ENCODE measurements at regions not wholly inside any gene's neighbourhood (a gene's known extent, or its start where the extent isn't known, plus 50 kb on each side); places are given as distances from the start of the nearest gene placed in this dataset.

DNA sequence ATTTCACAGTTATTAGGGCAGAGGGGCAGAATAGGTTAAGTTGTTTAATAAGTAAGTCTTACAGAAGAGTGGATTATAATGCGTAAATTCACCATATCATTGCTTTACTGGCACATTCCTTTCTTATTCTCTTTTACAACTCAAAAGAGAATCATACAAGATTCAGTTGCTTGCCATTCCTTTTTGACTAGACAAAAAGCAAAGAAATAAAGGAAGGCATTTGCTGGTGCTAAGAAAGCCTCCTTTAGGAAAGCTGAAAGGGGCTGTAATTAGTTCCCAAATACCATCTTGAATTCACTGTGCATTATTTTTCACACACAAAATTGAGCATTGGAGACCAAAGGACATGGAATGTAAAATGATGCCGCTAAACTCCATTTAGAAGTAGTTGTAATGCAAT lies 499.3 kb downstream of the NXPH1 start:
- no peak for DNase-seq (ENCODE audit: low read depth, low spot score)

DNA sequence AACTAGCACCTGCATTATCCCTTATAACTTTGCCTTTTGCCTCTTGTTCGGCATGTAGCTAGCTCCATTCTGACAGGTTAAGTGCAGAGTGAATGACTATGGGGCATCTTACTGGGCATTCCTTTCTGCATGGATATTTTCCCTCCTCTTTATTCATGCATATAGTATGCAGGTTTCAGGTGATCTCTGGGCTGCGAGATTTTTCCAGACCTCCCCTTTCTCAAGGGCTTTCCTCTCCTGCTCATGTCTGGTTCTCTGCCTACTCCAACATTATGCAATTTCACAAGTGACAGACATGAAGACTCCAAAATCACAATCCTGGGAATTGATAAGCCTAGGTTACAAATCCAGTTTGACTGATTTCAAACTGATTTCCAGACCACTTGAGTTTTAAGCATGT lies 503.8 kb downstream of the NXPH1 start:
- DNase-seq (ENCODE audit: low read depth, low spot score) = no peak

DNA sequence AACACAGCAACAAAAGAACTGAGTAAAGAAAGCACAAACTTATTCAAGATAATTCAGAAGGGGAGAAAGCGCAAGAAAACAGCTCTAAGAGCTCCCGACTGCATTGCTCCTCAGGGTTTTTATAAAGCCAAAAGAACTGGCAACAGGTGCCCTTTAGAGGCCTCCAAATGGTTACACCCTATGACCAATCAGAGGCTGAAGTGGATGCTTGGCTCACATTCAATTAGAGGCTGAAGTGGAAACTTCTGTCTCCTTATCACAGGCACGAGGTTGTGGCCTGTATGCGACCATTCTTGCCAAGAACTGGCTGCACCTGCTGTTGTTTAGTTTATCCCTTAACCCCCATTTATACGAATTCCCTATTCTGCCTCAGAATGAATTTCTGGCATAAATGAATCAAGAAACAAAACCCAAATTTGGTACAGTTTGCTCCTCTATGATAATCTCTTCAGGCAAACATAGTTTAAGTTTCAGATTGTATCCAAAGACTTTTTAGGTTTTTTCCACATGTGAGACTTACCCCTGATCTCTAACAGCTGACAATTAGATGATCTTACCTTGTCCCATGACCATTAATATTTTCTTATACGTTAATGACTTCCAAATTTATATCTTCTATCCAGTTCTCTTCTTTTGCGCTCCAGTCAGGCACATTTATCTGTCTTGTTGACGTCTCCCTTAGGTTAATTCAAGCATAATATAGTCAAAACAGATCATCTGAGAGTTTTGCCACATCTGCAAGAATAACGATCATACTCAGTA lies 504.8 kb downstream of the NXPH1 start:
- no peak for DNase-seq (ENCODE audit: low read depth, low spot score)

- no peak for DNase-seq (ENCODE audit: low read depth, low spot score)
These were observed 506.0 kb downstream of the NXPH1 start for GRCh38 chr7:8939446-8939845.

DNA sequence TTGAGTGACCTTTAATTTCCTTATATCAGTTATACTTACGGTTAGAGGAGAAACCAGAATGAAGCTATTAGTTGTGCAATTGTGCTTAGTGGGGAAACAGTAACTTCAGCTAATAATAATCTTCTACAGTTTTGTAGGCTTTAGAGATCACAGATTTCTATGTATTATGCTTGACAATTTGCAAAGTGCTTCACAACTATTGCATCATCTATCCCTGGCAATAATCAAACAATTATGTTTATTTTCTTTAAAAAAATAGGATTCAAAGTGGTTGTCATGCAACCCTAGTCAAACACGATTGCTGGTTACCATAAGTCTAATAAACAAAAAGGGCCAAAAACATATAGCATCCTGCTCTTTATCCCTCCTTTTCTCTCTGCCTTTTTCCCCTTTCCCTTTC lies 530.3 kb downstream of the NXPH1 start:
- DNase-seq (ENCODE audit: low read depth, low spot score) = no peak

GRCh38 chr7:8965177-8965576 lies 531.8 kb downstream of the NXPH1 start:
- no peak for DNase-seq (ENCODE audit: low read depth, low spot score)

DNA sequence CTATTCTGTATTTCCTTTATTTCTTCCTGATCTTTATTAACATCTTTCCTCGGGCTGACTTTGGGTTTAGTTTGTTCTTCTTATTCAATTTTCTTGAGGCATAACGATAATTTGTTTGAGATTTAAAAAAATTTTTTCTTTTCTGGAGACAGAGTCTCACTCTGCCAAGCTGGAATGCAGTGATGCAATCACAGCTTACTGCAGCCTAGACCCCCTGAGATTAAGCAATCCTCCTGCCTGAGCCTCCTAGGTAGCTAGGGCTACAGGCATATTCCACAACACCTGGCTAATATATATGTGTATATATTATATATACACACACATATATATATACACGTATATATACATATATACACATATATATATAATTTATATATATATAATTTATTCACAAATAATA lies 540.2 kb downstream of the NXPH1 start:
- no peak for DNase-seq (ENCODE audit: low read depth, low spot score)

DNA sequence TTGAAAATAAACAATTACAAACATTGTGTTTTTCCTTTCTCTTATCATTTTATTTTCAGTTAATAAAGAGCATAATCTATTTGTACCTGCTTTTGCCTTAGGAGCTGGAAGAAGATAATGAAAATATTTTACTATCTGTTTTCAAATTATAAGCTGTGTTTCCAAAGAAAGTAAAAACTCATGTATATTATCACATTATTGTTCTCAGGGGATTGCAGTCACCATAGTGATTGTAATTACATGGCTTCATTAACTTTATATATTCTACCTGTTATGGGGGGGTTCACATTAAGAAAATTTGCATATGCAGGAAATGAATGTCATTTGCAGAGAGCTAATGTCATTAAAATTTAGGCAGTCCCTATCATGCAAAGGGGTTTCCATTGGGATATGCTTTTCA lies 542.3 kb downstream of the NXPH1 start:
- no peak for DNase-seq (ENCODE audit: low read depth, low spot score)

- peak; percentile 3 for DNase-seq (ENCODE audit: low read depth, low spot score)
These were observed 549.1 kb downstream of the NXPH1 start for GRCh38 chr7:8982338-8982992.

- DNase-seq (ENCODE audit: low read depth, low spot score) = no peak
These were observed 551.8 kb downstream of the NXPH1 start for GRCh38 chr7:8985255-8985654.

DNA sequence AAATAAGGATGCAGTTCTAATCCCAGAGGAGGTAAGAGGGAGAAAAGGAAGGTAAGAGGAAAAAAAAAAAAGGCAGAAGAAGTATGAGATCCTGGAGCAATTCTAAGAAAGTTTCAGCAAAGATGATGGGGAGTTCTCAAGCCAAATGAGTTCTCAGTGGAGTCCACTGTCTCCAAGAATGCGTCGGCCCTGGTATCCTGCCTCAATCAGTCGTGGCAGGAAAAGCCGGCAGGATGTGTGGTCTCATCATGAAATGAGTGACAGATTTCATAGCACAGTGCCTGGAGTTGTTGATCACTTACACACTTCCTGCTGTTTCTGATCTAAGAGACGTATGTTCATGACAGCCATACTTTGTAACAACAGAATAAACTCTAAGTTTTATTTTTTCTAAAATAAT lies 554.9 kb downstream of the NXPH1 start:
- DNase-seq (ENCODE audit: low read depth, low spot score) = no peak

DNA sequence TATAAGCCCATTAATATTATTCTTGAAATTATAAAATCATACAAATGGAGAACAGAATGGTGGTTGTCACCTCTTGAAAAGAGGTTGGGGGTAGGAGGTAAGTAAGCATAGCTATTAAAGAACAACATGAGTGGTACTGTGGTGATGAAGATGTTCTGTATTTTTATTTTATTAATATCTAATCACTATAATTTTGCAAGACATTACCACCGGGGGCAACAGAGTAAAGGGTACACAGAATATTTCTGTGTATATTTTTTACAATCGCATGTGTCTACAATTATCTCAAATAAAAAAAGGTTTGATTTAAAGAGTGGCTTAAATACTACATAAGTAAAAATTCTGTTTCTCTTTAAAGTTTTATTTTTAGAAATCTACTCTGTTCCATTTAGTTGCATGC lies 557.8 kb downstream of the NXPH1 start:
- DNase-seq (ENCODE audit: low read depth, low spot score) = no peak

DNA sequence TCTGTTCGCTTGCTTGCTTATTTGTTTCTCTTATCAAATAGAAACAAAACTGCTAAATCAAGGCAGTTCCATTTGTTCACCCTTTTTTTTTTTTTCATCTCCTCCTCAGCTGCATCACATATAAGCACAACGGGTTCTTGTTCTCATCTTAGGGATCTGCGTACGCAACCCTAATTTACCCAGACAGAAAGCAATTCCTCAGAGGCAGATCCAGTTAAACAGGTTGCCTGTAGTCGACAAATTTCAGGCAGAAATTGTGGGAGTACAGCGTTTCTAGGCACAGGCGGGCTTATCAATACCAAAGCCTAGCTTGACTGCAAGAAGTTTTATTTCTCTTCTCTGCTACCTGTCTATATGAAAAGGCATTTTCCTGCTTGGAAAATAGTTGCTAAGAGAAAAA lies 565.4 kb downstream of the NXPH1 start:
- no peak for DNase-seq (ENCODE audit: low read depth, low spot score)

- DNase-seq (ENCODE audit: low read depth, low spot score) = peak; percentile 54
These were observed 580.5 kb downstream of the NXPH1 start for GRCh38 chr7:9013940-9014339.

- no peak for DNase-seq (ENCODE audit: low read depth, low spot score)
These were observed 583.9 kb downstream of the NXPH1 start for GRCh38 chr7:9017286-9017685.

DNA sequence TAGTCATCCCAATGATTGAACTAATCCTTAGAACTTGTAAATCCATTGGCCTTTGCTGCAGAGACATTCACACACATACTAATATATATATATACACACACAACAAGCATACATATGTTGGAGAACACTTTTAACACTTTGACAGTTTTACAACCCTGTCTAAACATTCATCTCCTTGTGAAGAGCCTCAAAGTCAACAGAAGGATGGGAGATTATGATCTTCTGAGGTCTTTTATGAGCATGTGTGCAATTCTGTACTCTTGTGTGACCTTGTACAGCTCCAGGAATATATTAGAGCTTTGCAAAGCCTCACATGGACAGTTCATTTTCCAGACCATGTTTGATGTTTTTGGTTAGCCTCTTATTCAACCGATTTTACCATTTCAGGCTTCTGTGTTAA lies 589.0 kb downstream of the NXPH1 start:
- no peak for DNase-seq (ENCODE audit: low read depth, low spot score)

GRCh38 chr7:9023675-9024294 lies 590.4 kb downstream of the NXPH1 start:
- DNase-seq (ENCODE audit: low read depth, low spot score) = no peak

DNA sequence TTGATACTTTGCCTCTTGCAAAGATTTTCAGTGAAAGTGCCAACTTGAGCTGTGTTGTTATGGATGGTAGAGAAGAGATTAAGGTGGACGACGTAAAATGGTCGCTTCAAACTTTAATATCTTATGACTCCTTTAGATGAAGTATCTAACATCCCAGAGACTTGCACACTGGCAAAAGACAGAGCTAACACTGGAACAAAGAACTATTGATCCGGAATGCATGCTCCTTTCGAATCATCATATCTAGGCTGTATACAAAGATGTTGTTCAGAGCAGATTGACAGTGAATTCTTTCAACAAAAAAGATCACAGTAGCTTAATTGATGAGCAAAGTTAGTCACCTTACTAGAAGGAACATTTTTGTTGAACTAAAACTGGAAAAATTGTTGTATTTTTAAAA lies 592.7 kb downstream of the NXPH1 start:
- no peak for DNase-seq (ENCODE audit: low read depth, low spot score)

GRCh38 chr7:9028012-9028411 lies 594.6 kb downstream of the NXPH1 start:
- no peak for DNase-seq (ENCODE audit: low read depth, low spot score)

- no peak for DNase-seq (ENCODE audit: low read depth, low spot score)
These were observed 596.5 kb downstream of the NXPH1 start for GRCh38 chr7:9029681-9030530.

- no peak for DNase-seq (ENCODE audit: low read depth, low spot score)
These were observed 597.6 kb downstream of the NXPH1 start for GRCh38 chr7:9030976-9031375.

- no peak for DNase-seq (ENCODE audit: low read depth, low spot score)
These were observed 598.0 kb downstream of the NXPH1 start for GRCh38 chr7:9031386-9031785.

Data from iPS DF 19.7 (cell line).